ENCODE measurements at regions not wholly inside any gene's neighbourhood (a gene's known extent, or its start where the extent isn't known, plus 50 kb on each side); places are given as distances from the start of the nearest gene placed in this dataset.

DNA sequence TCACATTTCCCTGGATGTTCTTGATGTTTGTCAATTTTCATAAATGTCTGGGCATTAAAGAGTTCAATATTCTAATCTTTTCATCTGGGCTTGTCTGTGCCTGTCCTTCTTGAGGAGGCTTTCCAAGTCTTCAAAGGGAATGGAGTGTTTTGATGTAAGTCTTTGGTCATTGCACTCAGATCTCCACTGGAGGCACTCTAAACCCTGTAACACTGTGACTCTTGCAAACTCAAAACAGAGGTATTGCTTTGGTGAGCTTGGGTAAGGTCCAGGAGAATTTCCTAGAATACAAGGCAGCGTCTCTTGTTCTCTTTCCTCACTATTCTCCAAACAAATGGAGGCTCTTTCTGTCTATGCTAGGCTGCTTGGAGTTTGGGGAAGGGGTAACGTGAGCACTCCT is 1118.1 kb upstream of the PABPC4L start:
- TF ChIP-seq, protein P1, sequence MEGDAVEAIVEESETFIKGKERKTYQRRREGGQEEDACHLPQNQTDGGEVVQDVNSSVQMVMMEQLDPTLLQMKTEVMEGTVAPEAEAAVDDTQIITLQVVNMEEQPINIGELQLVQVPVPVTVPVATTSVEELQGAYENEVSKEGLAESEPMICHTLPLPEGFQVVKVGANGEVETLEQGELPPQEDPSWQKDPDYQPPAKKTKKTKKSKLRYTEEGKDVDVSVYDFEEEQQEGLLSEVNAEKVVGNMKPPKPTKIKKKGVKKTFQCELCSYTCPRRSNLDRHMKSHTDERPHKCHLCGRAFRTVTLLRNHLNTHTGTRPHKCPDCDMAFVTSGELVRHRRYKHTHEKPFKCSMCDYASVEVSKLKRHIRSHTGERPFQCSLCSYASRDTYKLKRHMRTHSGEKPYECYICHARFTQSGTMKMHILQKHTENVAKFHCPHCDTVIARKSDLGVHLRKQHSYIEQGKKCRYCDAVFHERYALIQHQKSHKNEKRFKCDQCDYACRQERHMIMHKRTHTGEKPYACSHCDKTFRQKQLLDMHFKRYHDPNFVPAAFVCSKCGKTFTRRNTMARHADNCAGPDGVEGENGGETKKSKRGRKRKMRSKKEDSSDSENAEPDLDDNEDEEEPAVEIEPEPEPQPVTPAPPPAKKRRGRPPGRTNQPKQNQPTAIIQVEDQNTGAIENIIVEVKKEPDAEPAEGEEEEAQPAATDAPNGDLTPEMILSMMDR (IDR thresholded peaks at IDR 0.05 in 4 of 5, conservative IDR thresholded peaks at IDR 0.05 in 1 of 5): no peak
- TF ChIP-seq POLR2A (IDR thresholded peaks at IDR 0.05): no peak

Data from gastrocnemius medialis (tissue), 4 donors.